Stomach (tissue), 8 donors: ENCODE measurements at regions not wholly inside any gene's neighbourhood (a gene's known extent, or its start where the extent isn't known, plus 50 kb on each side); places are given as distances from the start of the nearest gene placed in this dataset.

Source experiments
- DNase-seq, 2 donors: peaks; one replicate each; pipeline versions ENCODE4 v3.0.0 to v3.0.0-alpha.2; 2013 to 2019
- H3K27ac ChIP-seq, 5 donors: fragments of 200-600 bp in 4 of 5; sonication (generic) in 4 of 5; one replicate each; pipeline ENCODE4 v1.5.1; 2013 to 2019; ENCODE audit warnings: mild to moderate bottlenecking in 1 of 5, moderate library complexity in 1 of 5
- H3K27me3 ChIP-seq, 3 donors: fragments of 200-600 bp; sonication (generic); one replicate each; pipeline ENCODE4 v1.5.1; 2017 to 2019; ENCODE audit warnings: mixed run types in 1 of 3
- H3K36me3 ChIP-seq, 4 donors: fragments of 200-600 bp; sonication (generic); 1 replicate in 3 of 4; 2 replicates in 1 of 4; pipeline ENCODE4 v1.5.1; 2016 to 2019
- H3K4me1 ChIP-seq, 4 donors: fragments of 200-600 bp; sonication (generic); one replicate each; pipeline ENCODE4 v1.5.1; 2016 to 2019
- H3K4me3 ChIP-seq, 4 donors: fragments of 200-600 bp; sonication (generic) in 3 of 4; one replicate each; pipeline ENCODE4 v1.5.1; 2016 to 2019; ENCODE audit warnings: mild to moderate bottlenecking in 1 of 4
- H3K9me3 ChIP-seq, 4 donors: fragments of 200-600 bp; sonication (generic); one replicate each; pipeline ENCODE4 v1.5.1; 2016 to 2019
- EP300 ChIP-seq: sonication (generic); formaldehyde crosslinking; IDR thresholded peaks from one replicate; pipeline ENCODE4 v1.6.1; 2017; ENCODE audit warnings: antibody characterized with exemption
- POLR2A ChIP-seq, 4 donors: fragments of 450-650 bp; IDR thresholded peaks; one replicate each; pipeline ENCODE4 v1.6.1; 2016; ENCODE audit warnings: antibody characterized with exemption in 4 of 4, control low read depth in 2 of 4, mild to moderate bottlenecking in 1 of 4, moderate library complexity in 1 of 4
- POLR2AphosphoS5 ChIP-seq, 3 donors: sonication (generic); formaldehyde crosslinking; IDR thresholded peaks; one replicate each; pipeline ENCODE4 v1.6.1; 2016; ENCODE audit warnings: antibody characterized with exemption in 3 of 3
- WGBS, 5 donors: extraction: QIAGEN DNeasy Blood & Tissue Kit in 3 of 5; methylation state at CpG; one replicate each; pipeline versions ENCODE4 v1.1.5 to v1.1.7; 2013 to 2018; 5-methylcytosine and 5-hydroxymethylcytosine counted together
- intact Hi-C: fragments of 100-400 bp; cut with DNase I; formaldehyde crosslinking; loops from one replicate; pipeline ENCODE4 v1.15.1; 2023; ENCODE audit warnings: low total_unique reads
- TF ChIP-seq, protein P1 (sequence below), 7 experiments: fragments of 450-650 bp in 4 of 7; fragments of 200-600 bp in 3 of 7; sonication (generic) in 3 of 7; IDR thresholded peaks; one replicate each; pipeline ENCODE4 v1.5.1; 2016 to 2019; ENCODE audit warnings: antibody characterized with exemption in 7 of 7, control low read depth in 2 of 7, mild to moderate bottlenecking in 1 of 7
- donor health status: healthy with polysubstance abuse.
- donor health status: Bipolar disorder and iron deficiency.
- donor health status: healthy.

GRCh38 chr10:2487921-2488320 is 579.4 kb upstream of the PFKP start:
- Histone ChIP-seq H3K27me3 (peaks cover 0 to 7% (median 0%) of the 10 kb centered on the region in 3 donors), H3K9me3 (peaks cover 0 to 6% (median 0%) of the 10 kb centered on the region in 4 donors), H3K27ac (no peak overlapping the region), H3K4me1 (no peaks in the 10 kb centered on the region), H3K4me3 (no peak overlapping the region), H3K36me3 (no peaks in the 10 kb centered on the region)
- no peak for DNase-seq
- TF ChIP-seq EP300 (no peak), POLR2A (IDR thresholded peaks at IDR 0.05) (no peak), POLR2AphosphoS5 (IDR thresholded peaks at IDR 0.05) (no peak)
- TF ChIP-seq, protein P1, sequence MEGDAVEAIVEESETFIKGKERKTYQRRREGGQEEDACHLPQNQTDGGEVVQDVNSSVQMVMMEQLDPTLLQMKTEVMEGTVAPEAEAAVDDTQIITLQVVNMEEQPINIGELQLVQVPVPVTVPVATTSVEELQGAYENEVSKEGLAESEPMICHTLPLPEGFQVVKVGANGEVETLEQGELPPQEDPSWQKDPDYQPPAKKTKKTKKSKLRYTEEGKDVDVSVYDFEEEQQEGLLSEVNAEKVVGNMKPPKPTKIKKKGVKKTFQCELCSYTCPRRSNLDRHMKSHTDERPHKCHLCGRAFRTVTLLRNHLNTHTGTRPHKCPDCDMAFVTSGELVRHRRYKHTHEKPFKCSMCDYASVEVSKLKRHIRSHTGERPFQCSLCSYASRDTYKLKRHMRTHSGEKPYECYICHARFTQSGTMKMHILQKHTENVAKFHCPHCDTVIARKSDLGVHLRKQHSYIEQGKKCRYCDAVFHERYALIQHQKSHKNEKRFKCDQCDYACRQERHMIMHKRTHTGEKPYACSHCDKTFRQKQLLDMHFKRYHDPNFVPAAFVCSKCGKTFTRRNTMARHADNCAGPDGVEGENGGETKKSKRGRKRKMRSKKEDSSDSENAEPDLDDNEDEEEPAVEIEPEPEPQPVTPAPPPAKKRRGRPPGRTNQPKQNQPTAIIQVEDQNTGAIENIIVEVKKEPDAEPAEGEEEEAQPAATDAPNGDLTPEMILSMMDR (IDR thresholded peaks at IDR 0.05) = no peak
- intact Hi-C loops = no loop called here
- 69 to 81% (median 77%) methylated on average over 5 of the region's 5 CpGs for WGBS, 5 donors

DNA sequence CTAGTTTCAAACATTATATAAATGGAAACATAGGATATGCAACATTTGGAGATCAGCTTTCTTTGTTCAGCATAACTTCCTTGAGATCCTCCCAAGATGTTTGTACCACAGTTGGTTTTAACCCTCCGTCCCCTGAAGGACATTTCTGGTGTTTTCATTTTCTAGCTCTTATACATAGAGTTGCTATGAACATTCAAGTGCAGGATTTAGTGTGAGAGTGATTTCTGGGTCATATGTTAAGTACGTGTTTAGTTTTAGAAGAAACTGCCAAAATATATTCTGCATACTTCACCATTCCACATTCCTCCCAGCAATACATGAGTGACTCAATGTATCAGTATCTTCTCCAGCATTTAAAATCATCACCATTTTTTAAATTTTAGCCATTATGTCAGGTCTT is 588.7 kb upstream of the PFKP start:
- WGBS, 5 donors = 59 to 69% (median 66%) methylated on average over 2 of the region's 2 CpGs
- no peaks in the 10 kb centered on the region for H3K9me3 ChIP-seq
- no peaks in the 10 kb centered on the region for H3K4me1 ChIP-seq
- no peak overlapping the region for H3K27ac ChIP-seq
- H3K36me3 ChIP-seq = no peaks in the 10 kb centered on the region
- no peak for DNase-seq
- no peak overlapping the region for H3K4me3 ChIP-seq
- TF ChIP-seq POLR2AphosphoS5 (IDR thresholded peaks at IDR 0.05) = no peak
- TF ChIP-seq, protein P1 (IDR thresholded peaks at IDR 0.05) = no peak
- intact Hi-C loops = no loop called here
- H3K27me3 ChIP-seq = no peaks in the 10 kb centered on the region

- Histone ChIP-seq H3K9me3 (peaks cover 0 to 4% (median 0%) of the 10 kb centered on the region in 4 donors), H3K4me1 (no peaks in the 10 kb centered on the region), H3K27me3 (no peaks in the 10 kb centered on the region), H3K27ac (no peak overlapping the region), H3K4me3 (no peak overlapping the region), H3K36me3 (no peaks in the 10 kb centered on the region)
- TF ChIP-seq EP300 (no peak), POLR2AphosphoS5 (IDR thresholded peaks at IDR 0.05) (no peak), POLR2A (IDR thresholded peaks at IDR 0.05) (no peak)
- TF ChIP-seq, protein P1 (IDR thresholded peaks at IDR 0.05) = no peak
- DNase-seq = no peak
- WGBS, 5 donors = 58 to 69% (median 61%) methylated on average over 9 of the region's 9 CpGs
- intact Hi-C loops = no loop called here
Observed at GRCh38 chr10:2476812-2477553, 590.4 kb upstream of the PFKP start.

- Histone ChIP-seq H3K9me3 (peaks cover 0 to 4% (median 0%) of the 10 kb centered on the region in 4 donors), H3K27me3 (no peaks in the 10 kb centered on the region), H3K36me3 (no peaks in the 10 kb centered on the region), H3K4me1 (no peaks in the 10 kb centered on the region), H3K4me3 (no peak overlapping the region), H3K27ac (no peak overlapping the region)
- peak in 1 of 2 donors; percentile 10 for DNase-seq
- intact Hi-C loops = no loop called here
- no peak for TF ChIP-seq POLR2AphosphoS5 (IDR thresholded peaks at IDR 0.05)
- 67 to 80% (median 76%) methylated on average over 15 of the region's 15 CpGs for WGBS, 5 donors
Observed at GRCh38 chr10:2476218-2476811, 591.0 kb upstream of the PFKP start.

DNA sequence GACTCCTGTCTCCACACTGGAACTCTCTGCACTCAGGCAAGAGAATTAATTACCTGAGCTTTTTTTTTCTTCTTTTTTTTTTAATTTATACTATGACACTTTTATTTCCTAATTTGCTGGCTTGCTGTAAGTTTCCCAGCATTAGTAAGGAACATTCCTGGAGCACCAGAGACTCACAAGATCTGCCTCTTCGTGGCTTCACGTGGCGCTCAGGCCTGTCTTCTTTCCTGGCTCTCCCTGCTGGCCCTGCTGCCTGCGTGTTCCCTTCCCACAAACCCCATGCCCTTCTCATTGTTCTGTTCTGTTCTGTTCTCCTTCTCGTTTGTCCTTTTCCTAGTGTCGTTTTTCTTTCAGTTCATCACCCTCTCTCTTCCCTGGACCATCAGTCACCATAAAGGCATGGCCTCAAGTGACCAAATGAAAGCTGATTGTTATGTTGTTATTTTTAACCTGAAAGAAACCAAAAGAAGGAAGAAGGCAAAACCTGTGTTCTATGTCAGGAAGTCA is 591.6 kb upstream of the PFKP start:
- Histone ChIP-seq H3K27ac (no peak overlapping the region), H3K4me3 (no peak overlapping the region), H3K4me1 (no peaks in the 10 kb centered on the region), H3K36me3 (no peaks in the 10 kb centered on the region), H3K9me3 (peaks cover 0 to 4% (median 0%) of the 10 kb centered on the region in 4 donors), H3K27me3 (no peaks in the 10 kb centered on the region)
- no peak for DNase-seq
- TF ChIP-seq POLR2A (IDR thresholded peaks at IDR 0.05) (no peak), POLR2AphosphoS5 (IDR thresholded peaks at IDR 0.05) (no peak), EP300 (no peak)
- TF ChIP-seq, protein P1 (IDR thresholded peaks at IDR 0.05) = no peak
- intact Hi-C loops = no loop called here
- WGBS, 5 donors = 50 to 72% (median 62%) methylated on average over 6 of the region's 6 CpGs
